Loucy (cell line): ENCODE measurements at regions not wholly inside any gene's neighbourhood (a gene's known extent, or its start where the extent isn't known, plus 50 kb on each side); places are given as distances from the start of the nearest gene placed in this dataset.
"Not testable (repeated sequence)": the region's sequence is repeated elsewhere in the genome, so short reads cannot be mapped to it uniquely, and the experiment has no call there.

Experiments
- H2AFZ ChIP-seq: fragments of 200-600 bp; sonication (generic); 2 replicates; pipeline ENCODE4 v1.6.0; 2016; ENCODE audit warnings: antibody characterized with exemption, mild to moderate bottlenecking, low read length, moderate library complexity
- H3F3A ChIP-seq: fragments of 200-600 bp; 2 replicates; pipeline ENCODE4 v1.6.0; 2016; ENCODE audit warnings: antibody characterized with exemption, low read depth, mild to moderate bottlenecking
- H3K27me3 ChIP-seq: fragments of 200-600 bp; sonication (generic); 2 replicates; pipeline ENCODE4 v1.6.1; 2014; ENCODE audit warnings: low read length, mild to moderate bottlenecking; ENCODE audit not compliant: insufficient read depth, poor library complexity, severe bottlenecking
- H3K36me3 ChIP-seq: fragments of 200-600 bp; sonication (generic); 2 replicates; pipeline ENCODE4 v1.6.1; 2016; ENCODE audit warnings: low read length; ENCODE audit not compliant: insufficient read depth
- H3K4me1 ChIP-seq: fragments of 200-600 bp; sonication (generic); 2 replicates; pipeline ENCODE4 v1.5.1; 2014; ENCODE audit warnings: low read length, mild to moderate bottlenecking; ENCODE audit not compliant: insufficient read depth, poor library complexity, severe bottlenecking
- H3K4me2 ChIP-seq: fragments of 200-600 bp; sonication (generic); 2 replicates; pipeline ENCODE4 v1.6.0; 2014; ENCODE audit warnings: antibody characterized with exemption, low read length, low read depth, mild to moderate bottlenecking; ENCODE audit not compliant: poor library complexity, severe bottlenecking
- H3K4me3 ChIP-seq: fragments of 200-600 bp; sonication (generic); 2 replicates; pipeline ENCODE4 v1.5.1; 2014; ENCODE audit warnings: low read length, mild to moderate bottlenecking, mixed read lengths; ENCODE audit not compliant: poor library complexity, severe bottlenecking
- H3K79me2 ChIP-seq: fragments of 200-600 bp; sonication (generic); 2 replicates; pipeline ENCODE4 v1.6.1; 2014; ENCODE audit warnings: low read length; ENCODE audit not compliant: insufficient read depth
- H3K9ac ChIP-seq: fragments of 200-600 bp; sonication (generic); 2 replicates; pipeline ENCODE4 v1.6.0; 2014; ENCODE audit warnings: mild to moderate bottlenecking, low read depth, low read length, moderate library complexity; ENCODE audit not compliant: poor library complexity, severe bottlenecking
- H3K9me2 ChIP-seq: fragments of 200-600 bp; sonication (generic); replicated peaks from 2 replicates; pipeline ENCODE4 v1.6.1; 2016; ENCODE audit warnings: low read depth, low read length, mixed read lengths
- H3K9me3 ChIP-seq: fragments of 200-600 bp; sonication (generic); 2 replicates; pipeline ENCODE4 v1.6.1; 2014; ENCODE audit warnings: mild to moderate bottlenecking, antibody characterized with exemption, low read length, low read depth; ENCODE audit not compliant: insufficient read depth
- H4K20me1 ChIP-seq: fragments of 200-600 bp; sonication (generic); 2 replicates; pipeline ENCODE4 v1.6.0; 2014; ENCODE audit warnings: antibody characterized with exemption, low read length, mild to moderate bottlenecking; ENCODE audit not compliant: insufficient read depth, poor library complexity, severe bottlenecking
- EZH2phosphoT487 ChIP-seq: fragments of 200-600 bp; IDR thresholded peaks from 2 replicates; pipeline ENCODE4 v1.6.1; 2018; ENCODE audit warnings: antibody characterized with exemption, mild to moderate bottlenecking, moderate library complexity, borderline replicate concordance
- TF ChIP-seq, protein P1 (sequence below): fragments of 200-600 bp; sonication (generic); conservative IDR thresholded peaks from 2 replicates; pipeline ENCODE4 v1.5.1; 2014; ENCODE audit warnings: mild to moderate bottlenecking, antibody characterized with exemption, low read length

DNA sequence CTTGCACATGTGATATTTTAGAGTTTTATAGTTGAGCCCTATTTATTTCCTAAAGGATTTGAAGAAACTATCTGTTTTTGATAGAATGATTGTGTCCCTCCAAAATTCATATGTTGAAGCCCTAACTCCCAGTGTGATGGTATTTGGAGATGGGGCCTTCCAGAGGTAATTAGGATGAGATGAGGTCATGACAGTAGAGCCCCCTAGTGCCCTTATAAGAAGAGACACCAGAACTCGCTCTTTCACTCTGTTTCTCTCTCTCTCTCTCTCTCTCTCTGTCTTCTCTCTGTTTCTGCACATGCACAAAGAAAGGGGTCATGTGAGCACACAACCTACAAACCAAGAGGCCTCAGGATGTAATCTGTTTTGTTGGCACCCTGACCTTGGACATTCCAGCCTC is 921.9 kb upstream of the DIAPH2 start:
- H4K20me1 ChIP-seq = no peaks in the 10 kb centered on the region
- no peaks in the 10 kb centered on the region for H3K27me3 ChIP-seq
- H3F3A ChIP-seq = no peaks in the 10 kb centered on the region
- no peaks in the 10 kb centered on the region for H3K4me1 ChIP-seq
- TF ChIP-seq, protein P1, sequence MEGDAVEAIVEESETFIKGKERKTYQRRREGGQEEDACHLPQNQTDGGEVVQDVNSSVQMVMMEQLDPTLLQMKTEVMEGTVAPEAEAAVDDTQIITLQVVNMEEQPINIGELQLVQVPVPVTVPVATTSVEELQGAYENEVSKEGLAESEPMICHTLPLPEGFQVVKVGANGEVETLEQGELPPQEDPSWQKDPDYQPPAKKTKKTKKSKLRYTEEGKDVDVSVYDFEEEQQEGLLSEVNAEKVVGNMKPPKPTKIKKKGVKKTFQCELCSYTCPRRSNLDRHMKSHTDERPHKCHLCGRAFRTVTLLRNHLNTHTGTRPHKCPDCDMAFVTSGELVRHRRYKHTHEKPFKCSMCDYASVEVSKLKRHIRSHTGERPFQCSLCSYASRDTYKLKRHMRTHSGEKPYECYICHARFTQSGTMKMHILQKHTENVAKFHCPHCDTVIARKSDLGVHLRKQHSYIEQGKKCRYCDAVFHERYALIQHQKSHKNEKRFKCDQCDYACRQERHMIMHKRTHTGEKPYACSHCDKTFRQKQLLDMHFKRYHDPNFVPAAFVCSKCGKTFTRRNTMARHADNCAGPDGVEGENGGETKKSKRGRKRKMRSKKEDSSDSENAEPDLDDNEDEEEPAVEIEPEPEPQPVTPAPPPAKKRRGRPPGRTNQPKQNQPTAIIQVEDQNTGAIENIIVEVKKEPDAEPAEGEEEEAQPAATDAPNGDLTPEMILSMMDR = peak; percentile 41
- no peak for TF ChIP-seq EZH2phosphoT487
- H3K4me3 ChIP-seq = no peak overlapping the region
- H3K9me2 ChIP-seq = no peaks in the 10 kb centered on the region
- no peaks in the 10 kb centered on the region for H3K79me2 ChIP-seq
- H3K9ac ChIP-seq = no peak overlapping the region
- no peaks in the 10 kb centered on the region for H3K9me3 ChIP-seq
- no peaks in the 10 kb centered on the region for H3K36me3 ChIP-seq
- no peak overlapping the region for H2AFZ ChIP-seq
- no peak overlapping the region for H3K4me2 ChIP-seq

DNA sequence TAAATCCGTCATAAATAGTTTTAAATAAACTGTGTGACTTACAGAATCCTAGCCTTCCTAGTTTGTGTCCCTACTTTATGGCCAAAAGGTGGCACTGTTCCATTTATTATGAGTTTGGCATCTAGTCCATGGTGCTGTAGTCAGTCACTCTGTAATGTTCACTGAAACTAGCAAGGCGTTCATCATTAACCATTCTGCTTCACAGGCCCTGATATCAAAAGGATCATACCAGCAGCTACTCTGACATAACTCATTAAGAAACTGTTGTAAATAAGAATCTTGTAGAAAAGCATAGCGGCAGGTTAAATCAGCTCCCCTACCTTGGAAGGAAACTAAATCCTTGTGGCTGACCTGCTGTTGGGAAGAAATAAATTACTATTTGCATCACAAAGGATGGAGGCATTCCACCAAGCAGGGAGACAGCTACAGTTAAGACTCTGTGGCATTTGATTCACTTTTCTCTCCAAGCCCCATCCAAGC is 919.6 kb upstream of the DIAPH2 start:
- H3K27me3 ChIP-seq = no peaks in the 10 kb centered on the region
- H2AFZ ChIP-seq = no peak overlapping the region
- H3F3A ChIP-seq = no peaks in the 10 kb centered on the region
- TF ChIP-seq EZH2phosphoT487 = no peak
- TF ChIP-seq, protein P1 = peak; percentile 57
- H3K79me2 ChIP-seq = no peaks in the 10 kb centered on the region
- no peaks in the 10 kb centered on the region for H3K36me3 ChIP-seq
- no peak overlapping the region for H3K4me3 ChIP-seq
- H3K4me2 ChIP-seq = no peak overlapping the region
- H3K4me1 ChIP-seq = no peaks in the 10 kb centered on the region
- H4K20me1 ChIP-seq = no peaks in the 10 kb centered on the region
- H3K9me3 ChIP-seq = no peaks in the 10 kb centered on the region
- H3K9ac ChIP-seq = no peak overlapping the region
- H3K9me2 ChIP-seq = no peaks in the 10 kb centered on the region

DNA sequence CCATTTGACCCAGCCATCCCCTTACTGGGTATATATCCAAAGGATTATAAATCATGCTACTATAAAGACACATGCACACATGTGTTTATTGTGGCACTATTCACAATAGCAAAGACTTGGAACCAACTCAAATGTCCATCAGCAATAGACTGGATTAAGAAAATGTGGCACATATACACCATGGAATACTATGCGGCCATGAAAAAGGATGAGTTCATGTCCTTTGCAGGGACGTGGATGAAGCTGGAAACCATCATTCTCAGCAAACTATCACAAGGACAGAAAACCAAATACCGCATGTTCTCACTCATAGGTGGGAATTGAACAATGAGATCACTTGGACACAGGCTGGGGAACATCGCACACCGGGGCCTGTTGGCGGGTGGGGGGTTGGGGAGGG is 913.4 kb upstream of the DIAPH2 start:
- H3K27me3 ChIP-seq = not testable (repeated sequence)

DNA sequence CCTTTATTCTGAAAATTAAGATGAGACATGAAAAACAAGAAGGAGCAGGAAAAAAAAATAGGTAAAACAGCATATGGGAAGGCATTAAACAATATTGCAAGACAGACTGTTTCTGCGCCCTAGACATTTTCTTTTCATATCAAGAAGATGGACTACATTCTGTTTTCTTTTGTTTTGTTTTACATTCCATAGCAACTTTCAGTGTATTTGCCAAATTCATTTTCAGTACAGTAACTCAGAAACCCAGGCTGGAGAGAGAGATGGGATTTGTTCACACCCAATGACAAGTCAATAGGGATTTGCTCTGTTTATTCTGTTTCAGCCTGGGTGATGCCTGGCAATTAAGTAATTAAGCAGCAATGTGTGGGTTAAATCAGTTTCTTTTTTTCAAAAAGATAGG is 892.8 kb upstream of the DIAPH2 start:
- no peaks in the 10 kb centered on the region for H3K27me3 ChIP-seq
- no peaks in the 10 kb centered on the region for H4K20me1 ChIP-seq
- TF ChIP-seq, protein P1 = no peak
- no peak for TF ChIP-seq EZH2phosphoT487
- H3K9ac ChIP-seq = no peak overlapping the region
- no peaks in the 10 kb centered on the region for H3F3A ChIP-seq
- H2AFZ ChIP-seq = no peak overlapping the region
- no peaks in the 10 kb centered on the region for H3K79me2 ChIP-seq
- H3K9me2 ChIP-seq = no peaks in the 10 kb centered on the region
- H3K4me3 ChIP-seq = no peak overlapping the region
- H3K4me2 ChIP-seq = no peak overlapping the region
- H3K36me3 ChIP-seq = no peaks in the 10 kb centered on the region
- no peaks in the 10 kb centered on the region for H3K9me3 ChIP-seq
- no peaks in the 10 kb centered on the region for H3K4me1 ChIP-seq

More for the DNA sequence above, 913.4 kb upstream of the DIAPH2 start:
- not testable (repeated sequence) for H3F3A ChIP-seq, H3K4me1 ChIP-seq, H3K79me2 ChIP-seq, H3K36me3 ChIP-seq, H3K4me3 ChIP-seq, H3K9me3 ChIP-seq, H2AFZ ChIP-seq, H3K9ac ChIP-seq, H4K20me1 ChIP-seq, H3K9me2 ChIP-seq, H3K4me2 ChIP-seq
